Activated CD4-positive, alpha-beta T cell treated with anti-CD3 and anti-CD28 coated beads, Interleukin-10, Interleukin-2, amounts not matched to agents 100 ng/mL and 50 ng/mL, durations not matched to agents 16 hours and 8 hours (primary cell): ENCODE measurements at regions not wholly inside any gene's neighbourhood (a gene's known extent, or its start where the extent isn't known, plus 50 kb on each side); places are given as distances from the start of the nearest gene placed in this dataset.
"Not testable (repeated sequence)": the region's sequence is repeated elsewhere in the genome, so short reads cannot be mapped to it uniquely, and the experiment has no call there.

ENCODE experiments used
- DNase-seq: peaks from one replicate; pipeline ENCODE4 v3.0.0-alpha.2; 2020

- DNase-seq: no peak
These were observed 193.9 kb downstream of the TLE3 start for GRCh38 chr15:69903470-69904469.

GRCh38 chr15:69906256-69907185, 191.2 kb downstream of the TLE3 start:
- DNase-seq: no peak

- DNase-seq: no peak
These were observed 189.7 kb downstream of the TLE3 start for GRCh38 chr15:69908060-69908459.

GRCh38 chr15:69908590-69909420, 188.9 kb downstream of the TLE3 start:
- DNase-seq: no peak

GRCh38 chr15:69909719-69910444, 187.8 kb downstream of the TLE3 start:
- DNase-seq: no peak

DNA sequence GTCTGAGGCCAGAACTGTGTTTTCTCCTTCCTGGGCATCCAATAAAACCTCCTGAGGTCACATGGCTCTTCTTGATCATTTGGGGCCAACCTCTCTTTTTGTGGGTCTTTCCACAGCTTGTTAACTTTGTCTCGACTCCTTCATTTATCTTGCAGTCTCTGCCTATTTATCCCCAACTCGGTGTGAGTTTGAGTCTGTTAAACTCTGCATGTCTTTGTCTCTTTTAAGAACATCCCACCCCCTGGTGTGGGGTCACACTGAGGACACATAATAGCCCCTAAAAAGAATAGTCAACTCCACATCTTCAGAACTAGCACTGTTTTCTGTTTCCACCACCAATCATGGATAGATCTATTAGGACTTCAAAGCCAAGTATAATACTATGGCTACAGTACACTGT, 187.2 kb downstream of the TLE3 start:
- DNase-seq: no peak

DNA sequence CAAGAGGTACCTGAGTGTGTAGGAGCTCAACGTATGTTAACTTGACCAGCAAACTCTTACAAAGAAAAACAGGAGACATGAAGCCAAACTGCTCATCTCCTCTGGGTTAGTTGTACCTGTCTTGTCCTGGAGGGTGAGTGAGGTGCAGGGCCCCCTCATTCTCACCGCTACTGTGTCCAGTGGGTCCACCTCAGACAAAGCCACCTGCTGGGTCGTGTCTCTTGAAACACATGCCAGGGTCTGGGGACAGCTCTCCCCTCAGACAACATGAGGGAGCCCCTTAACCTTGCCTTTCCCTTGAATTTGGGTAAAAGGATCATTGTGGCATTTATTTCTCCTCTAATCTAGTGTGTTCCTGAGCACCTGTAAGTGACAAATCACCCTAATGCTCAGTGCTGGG, 185.6 kb downstream of the TLE3 start:
- no peak for DNase-seq

GRCh38 chr15:69914040-69914439, 183.7 kb downstream of the TLE3 start:
- no peak for DNase-seq

GRCh38 chr15:69914960-69915359, 182.8 kb downstream of the TLE3 start:
- no peak for DNase-seq

- DNase-seq: no peak
These were observed 181.4 kb downstream of the TLE3 start for GRCh38 chr15:69916169-69916785.

GRCh38 chr15:69917056-69917455, 180.7 kb downstream of the TLE3 start:
- no peak for DNase-seq

DNA sequence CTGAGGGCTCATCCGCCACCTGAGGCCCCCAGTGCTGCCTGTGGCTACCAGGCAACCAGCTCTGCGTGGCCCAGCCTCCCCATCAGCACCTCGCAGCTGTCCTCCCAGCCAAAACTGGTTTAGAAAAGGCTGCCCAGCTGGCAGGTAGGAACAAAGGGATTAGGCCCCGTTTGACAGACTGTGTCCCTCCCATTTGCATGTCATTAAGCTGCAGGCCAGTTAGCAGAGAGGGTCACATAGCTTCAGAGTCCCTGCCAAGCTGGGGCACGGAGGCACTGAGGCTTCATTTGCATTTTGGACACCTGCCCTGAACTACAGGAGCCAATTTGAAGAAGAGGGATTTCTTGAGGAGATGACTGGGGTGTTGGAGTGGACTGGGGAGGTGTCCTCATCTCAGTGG, 177.9 kb downstream of the TLE3 start:
- no peak for DNase-seq

GRCh38 chr15:69920221-69920620, 177.5 kb downstream of the TLE3 start:
- no peak for DNase-seq

DNA sequence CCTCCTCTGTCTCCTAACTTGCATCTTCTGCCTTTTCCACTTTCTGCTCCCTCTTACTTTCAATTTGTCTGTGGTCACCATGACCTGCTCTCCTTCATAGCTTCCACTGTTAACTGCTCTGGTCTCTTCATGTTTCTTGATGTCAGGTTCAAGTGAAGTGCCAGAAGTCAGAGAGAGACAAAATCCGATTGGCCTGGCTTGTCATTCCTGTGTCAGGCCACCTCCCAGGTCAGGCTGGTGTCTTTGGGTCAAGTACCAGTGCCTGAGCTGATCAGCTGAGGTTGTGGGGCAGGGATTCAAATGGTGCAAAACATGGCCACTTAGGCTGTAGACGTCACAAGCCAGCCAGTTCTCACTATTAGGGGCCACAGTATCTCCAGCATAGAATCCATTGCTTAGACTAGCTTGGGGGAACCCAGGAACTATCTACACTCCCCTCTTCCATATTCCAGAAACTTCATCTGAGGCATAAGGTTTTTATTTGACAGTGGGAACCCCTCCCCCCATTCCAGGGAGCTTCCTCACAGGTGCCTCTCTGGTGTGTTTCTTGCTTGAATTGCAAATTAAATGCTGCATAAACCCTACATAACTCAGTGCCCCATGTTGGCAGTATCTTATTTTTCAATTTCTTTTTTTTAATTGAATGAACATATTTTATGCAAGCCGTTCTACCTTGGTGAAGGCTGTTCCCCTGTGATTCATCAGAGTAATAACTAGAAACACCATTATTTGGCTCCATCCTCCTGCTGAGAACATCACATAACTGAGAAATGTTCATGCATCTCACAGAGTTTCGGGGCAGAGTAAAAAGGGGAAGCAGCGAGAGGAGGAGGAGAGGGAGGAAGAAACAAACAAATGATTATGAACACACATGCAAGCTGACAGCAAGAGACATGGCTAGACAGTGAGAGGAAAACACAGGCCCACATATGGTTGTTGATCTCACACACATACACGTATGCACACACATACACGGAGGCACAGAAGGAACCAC, 175.8 kb downstream of the TLE3 start:
- no peak for DNase-seq

- DNase-seq: no peak
These were observed 173.2 kb downstream of the TLE3 start for GRCh38 chr15:69924531-69924930.

GRCh38 chr15:69926006-69926405, 171.7 kb downstream of the TLE3 start:
- no peak for DNase-seq

DNA sequence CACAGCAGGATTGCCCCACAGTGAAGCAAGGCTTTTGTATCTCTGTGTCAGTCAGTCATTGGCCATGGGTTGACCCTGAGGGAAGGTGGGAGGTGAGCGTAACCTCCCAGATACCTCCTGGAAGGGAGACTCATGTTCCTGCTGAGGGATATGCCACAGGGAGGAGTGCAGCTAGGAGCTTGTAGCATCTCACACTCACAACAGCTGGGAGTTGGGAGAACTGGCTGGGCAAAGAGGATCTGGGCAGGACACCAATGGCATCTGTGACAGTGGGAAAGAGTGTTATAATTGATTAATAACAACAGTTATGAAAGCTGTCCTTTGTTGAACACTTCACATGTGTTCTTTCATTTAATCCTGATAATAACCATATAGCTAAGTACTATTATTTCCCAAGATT, 171.0 kb downstream of the TLE3 start:
- no peak for DNase-seq

- DNase-seq: not testable (repeated sequence)
These were observed 168.8 kb downstream of the TLE3 start for GRCh38 chr15:69928890-69929289.

DNA sequence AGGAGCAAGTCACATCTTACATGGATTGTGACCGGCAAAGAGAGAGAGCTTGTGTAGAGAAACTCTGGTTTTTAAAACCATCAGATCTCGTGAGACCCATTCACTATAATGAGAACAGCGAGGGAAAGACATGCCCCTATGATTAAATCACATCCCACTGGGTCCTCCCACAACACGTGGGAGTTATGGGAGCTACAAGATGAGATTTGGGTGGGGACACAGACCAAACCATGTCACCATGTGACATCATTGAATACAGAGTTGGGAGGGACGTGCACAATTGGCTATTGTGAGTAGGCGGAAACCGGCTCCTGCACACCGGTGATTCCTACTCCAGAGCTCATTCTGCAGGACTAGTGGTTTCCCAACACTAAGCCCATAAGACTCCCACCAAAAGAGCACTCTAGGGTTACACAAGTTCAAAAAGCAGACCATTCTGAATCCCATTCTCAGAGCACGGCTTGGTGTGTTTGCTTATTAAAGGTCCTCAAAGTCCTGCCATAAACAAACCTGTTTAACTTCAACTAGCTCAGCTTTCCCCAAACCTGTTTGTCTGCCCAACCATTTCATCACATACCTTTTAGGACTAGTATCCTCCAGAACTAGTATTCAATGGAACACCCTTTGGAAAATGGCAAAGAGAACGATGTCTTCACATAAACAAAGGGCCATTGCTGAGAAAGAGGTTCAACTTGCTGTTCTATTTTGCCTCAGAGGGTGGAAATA, 167.6 kb downstream of the TLE3 start:
- DNase-seq: no peak
